HG03159 (cell line): ENCODE measurements at regions not wholly inside any gene's neighbourhood (a gene's known extent, or its start where the extent isn't known, plus 50 kb on each side); places are given as distances from the start of the nearest gene placed in this dataset.

ENCODE experiments used
- ATAC-seq: cut with Tn5 transposase; IDR thresholded peaks from one replicate; pipeline ENCODE4 v1.9.1; 2021; ENCODE audit warnings: mild to moderate bottlenecking, moderate library complexity; ENCODE audit not compliant: unreplicated experiment

DNA sequence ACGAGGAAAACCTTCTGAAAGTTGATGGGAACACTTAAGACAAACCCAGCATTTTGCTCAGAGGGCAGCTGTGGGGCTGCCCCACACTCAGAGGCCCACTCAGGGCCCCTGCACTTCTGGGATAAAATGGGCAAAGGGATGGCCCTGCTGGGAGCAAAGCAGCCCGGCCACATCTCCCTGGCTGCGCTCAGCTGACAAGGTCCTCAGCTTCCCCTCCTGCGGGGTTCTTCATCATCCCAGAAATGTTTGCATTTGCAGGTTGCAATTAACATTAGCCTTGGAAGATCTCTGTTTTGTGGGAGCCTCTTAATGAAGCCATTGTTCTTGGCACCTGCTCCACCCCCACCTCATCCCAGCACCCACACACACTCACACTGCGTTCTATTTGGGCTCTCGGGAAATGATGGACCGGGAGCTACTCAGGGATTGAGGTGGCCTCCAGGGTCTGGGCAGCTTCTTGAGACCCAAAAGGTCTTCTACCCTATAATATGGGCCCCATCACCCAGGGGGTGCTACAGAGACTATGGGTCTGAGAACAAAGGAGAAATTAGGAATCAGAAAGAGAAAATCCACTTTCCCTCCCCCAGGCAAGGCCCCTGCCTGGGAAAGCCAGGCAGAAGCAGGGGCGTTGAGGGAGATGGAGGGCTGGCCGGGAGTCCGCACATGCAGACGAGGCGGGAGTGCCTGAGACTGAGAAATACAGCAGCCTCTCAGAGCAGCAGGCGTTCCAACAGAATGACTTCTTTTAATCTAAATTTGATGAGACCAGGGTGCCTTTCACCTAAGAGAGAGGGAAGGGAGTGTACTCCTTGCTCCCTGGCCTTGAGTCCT is 53.7 kb upstream of the RPL38 start:
- ATAC-seq, result no peak

DNA sequence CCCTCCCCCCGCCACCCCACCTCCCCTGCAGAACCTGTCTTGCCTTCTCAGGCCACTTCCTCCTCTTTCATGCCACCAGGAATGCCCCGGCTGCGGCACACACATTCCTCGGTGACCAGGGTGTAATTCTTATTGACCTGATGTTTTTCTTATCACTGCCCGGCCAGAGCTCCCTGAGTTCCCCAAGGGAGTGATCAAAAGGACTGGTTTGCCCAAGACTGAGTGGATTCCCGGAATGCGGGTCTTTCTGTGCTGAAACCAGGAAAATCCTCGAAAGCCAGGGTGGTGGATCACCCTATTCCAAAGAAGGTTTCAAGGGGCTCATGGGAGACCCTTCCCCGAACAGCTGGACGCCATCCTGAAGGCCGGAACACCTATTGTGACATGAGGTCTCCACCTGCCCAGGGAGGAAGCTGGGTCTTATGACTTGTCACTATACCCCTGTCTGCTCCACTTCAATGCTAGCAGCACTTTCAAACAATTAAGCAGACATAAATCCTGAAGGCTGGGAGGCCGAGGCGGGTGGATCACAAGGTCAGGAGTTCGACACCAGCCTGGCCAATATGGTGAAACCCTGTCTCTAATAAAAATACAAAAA is 53.0 kb upstream of the RPL38 start:
- no peak for ATAC-seq

DNA sequence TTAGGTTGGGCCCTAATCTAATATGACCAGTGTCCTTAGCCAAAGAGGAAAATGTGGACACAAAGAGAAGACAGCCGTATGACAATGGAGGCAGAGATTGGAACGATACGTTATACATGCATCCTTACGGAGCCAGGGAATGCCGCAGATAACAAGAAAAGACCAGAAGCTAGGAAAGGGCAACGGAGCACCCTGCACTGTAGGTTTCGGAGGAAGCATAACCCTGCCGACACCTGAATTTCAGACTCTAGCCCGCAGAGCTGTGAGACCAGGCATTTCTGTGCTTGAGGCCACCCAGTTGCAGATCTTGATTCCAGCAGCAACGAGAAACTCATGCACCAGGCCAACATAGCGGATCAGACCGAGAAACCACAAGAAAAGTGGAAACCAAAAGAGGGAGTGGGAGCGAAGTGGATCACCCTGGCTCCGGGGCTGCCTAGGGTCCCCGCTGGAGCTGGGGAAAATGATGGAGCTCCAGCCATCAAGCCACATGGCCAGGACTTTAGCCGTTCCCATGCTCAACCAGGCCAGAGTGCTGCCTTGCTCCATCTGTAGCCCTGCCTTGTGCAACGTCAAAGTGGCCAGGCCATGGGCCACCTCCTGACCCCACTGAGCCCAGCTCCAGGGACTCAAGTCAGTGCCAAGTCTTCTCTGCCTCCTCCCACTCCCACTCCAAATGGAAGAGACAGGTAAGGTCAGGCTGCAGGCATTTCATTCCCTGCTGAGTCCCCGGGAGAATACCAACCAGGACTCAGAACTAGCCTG is 51.7 kb upstream of the RPL38 start:
- no peak for ATAC-seq

DNA sequence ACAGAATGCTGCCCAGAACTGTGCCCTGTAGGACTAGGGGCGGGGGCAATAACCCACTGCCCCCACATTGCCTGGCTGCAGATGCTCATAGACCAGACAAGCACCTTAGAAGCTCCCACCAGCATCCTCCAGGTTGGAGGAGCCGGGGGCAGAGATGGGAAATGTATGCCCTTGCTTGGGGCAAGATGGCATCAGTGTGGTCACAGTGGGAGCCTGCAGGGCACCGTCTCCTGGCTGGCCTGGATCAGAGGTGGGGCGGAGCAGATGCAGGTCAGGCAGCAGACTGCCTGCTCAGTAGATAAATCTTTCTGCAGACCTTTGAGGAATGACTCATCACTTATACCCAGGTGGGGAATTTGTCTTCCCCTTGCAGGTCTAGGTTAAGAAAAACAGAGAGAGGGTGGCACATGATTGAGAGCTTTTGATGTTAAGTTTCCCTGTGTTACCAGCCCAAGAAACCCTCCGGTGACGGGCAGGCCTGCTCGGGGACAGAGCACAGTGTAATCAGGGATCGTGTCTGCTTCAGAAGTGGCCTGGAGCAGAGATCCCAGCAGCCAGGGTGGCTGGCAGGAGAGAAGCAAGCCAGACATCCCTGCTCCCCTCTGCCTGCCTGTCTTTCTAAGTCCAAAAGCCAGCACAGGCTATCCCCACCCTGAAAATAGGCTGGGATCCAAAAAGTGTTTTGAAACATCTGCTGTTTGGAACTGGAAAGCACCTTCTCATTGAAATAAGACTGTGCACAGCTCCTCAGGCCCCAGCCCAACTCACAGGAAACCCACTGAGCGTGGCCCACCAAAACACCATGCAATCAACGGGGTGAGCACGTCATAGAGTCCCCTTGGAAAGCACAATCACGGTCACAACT is 50.7 kb upstream of the RPL38 start:
- no peak for ATAC-seq

DNA sequence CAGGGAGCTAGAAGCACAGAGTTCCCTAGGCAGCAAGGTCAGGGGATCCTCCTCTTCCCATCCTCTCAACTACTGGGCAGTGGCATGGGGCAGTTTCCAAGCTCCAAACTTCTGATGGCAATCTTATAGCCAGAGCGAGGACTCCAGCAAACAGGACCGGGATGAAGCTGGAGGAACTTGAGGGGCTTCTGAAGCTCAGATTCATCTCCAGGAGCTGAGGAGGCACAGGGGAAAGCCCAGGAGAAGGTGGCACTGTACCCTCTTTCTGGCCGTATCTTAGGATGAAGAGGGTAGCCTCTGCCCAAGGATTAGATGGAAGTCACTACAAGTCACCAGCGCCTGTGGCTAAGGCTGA is 50.0 kb upstream of the RPL38 start:
- ATAC-seq, result no peak
